GM12878 (cell line): ENCODE measurements at regions not wholly inside any gene's neighbourhood (a gene's known extent, or its start where the extent isn't known, plus 50 kb on each side); places are given as distances from the start of the nearest gene placed in this dataset.

Experiments used
- ATAC-seq: fragments of 200-7000 bp; cut with Tn5 transposase; 3 replicates; pipeline ENCODE4 v1.9.1; 2020; ENCODE audit warnings: mild to moderate bottlenecking, moderate library complexity
- BruUV-seq: library from RNA; stranded (reverse); fragments of 400-500 nt; replicated peaks from 2 replicates; lab custom pipeline; 2021; lab: Mats Ljungman, UMichigan
- CTCF ChIA-PET: fragments of 300-600 bp; sonication (Branson Sonifier 250); formaldehyde crosslinking; extraction: SDS; loops from one replicate; lab custom pipeline; 2021; ENCODE audit warnings: inconsistent platforms; lab: Yijun Ruan, JAX
- POLR2A ChIA-PET: fragments of 350-600 bp; formaldehyde crosslinking; extraction: SDS; loops from one replicate; lab custom pipeline; 2021; ENCODE audit warnings: inconsistent platforms; lab: Charles Lee
- RAD21 ChIA-PET: fragments of 300-600 bp; sonication (Branson Sonifier 250); formaldehyde crosslinking; loops from one replicate; lab custom pipeline; 2023; ENCODE audit warnings: antibody characterized with exemption; ENCODE audit not compliant: unreplicated experiment; lab: Charles Lee
- SMC1A ChIA-PET: fragments of 300-600 bp; sonication (Branson Sonifier 250); formaldehyde crosslinking; loops from one replicate; lab custom pipeline; 2023; ENCODE audit not compliant: unreplicated experiment, uncharacterized antibody; lab: Charles Lee
- DNase-seq: peaks from one replicate; pipeline ENCODE4 v3.0.0-alpha.2; 2011; ENCODE audit warnings: low read depth, low spot score
- FAIRE-seq: peaks from 3 replicates; lab custom pipeline; 2011; peaks lifted over from hg19 to GRCh38; lab: Jason Lieb, UNC
- H2AFZ ChIP-seq: 2 replicates; pipeline ENCODE4 v1.6.0; 2011; ENCODE audit warnings: low read depth, low read length, control low read depth; ENCODE audit not compliant: control insufficient read depth
- H3K27ac ChIP-seq: 2 replicates; pipeline ENCODE4 v1.5.1; 2011; ENCODE audit warnings: control low read depth; ENCODE audit not compliant: control insufficient read depth, insufficient read depth
- H3K27me3 ChIP-seq, 2 experiments: replicated peaks in 1 of 2; 2 replicates each; pipeline versions ENCODE4 v1.6.0 to v1.6.1; 2011; ENCODE audit warnings: low read length in 1 of 2; ENCODE audit not compliant: control insufficient read depth in 2 of 2, insufficient read depth in 2 of 2
- H3K36me3 ChIP-seq, 2 experiments: 2 replicates each; pipeline ENCODE4 v1.5.1; 2011; ENCODE audit warnings: low read length in 1 of 2; ENCODE audit not compliant: control insufficient read depth in 2 of 2, insufficient read depth in 2 of 2
- H3K4me1 ChIP-seq: 2 replicates; pipeline ENCODE4 v1.6.1; 2011; ENCODE audit warnings: mild to moderate bottlenecking, low read length, moderate library complexity, mixed read lengths; ENCODE audit not compliant: control insufficient read depth, insufficient read depth
- H3K4me2 ChIP-seq: 2 replicates; pipeline ENCODE4 v1.6.0; 2011; ENCODE audit warnings: control low read depth; ENCODE audit not compliant: control insufficient read depth, insufficient read depth
- H3K4me3 ChIP-seq: fragments of 200-600 bp; sonication (generic); 2 replicates; pipeline ENCODE4 v1.5.1; 2016
- H3K79me2 ChIP-seq: 2 replicates; pipeline ENCODE4 v1.6.0; 2011; ENCODE audit warnings: low read length; ENCODE audit not compliant: control insufficient read depth, insufficient read depth
- H3K9ac ChIP-seq: 2 replicates; pipeline ENCODE4 v1.8.0; 2011; ENCODE audit warnings: low read length, control low read depth, mixed read lengths; ENCODE audit not compliant: control insufficient read depth, insufficient read depth
- H3K9me3 ChIP-seq: replicated peaks from 3 replicates; pipeline ENCODE4 v1.5.1; 2011; ENCODE audit warnings: mild to moderate bottlenecking, low read length; ENCODE audit not compliant: control insufficient read depth, insufficient read depth
- H4K20me1 ChIP-seq: 2 replicates; pipeline ENCODE4 v1.6.0; 2011; ENCODE audit not compliant: control insufficient read depth, insufficient read depth
- BCL11A ChIP-seq: IDR thresholded peaks from 2 replicates; pipeline ENCODE4 v1.6.1; 2011; ENCODE audit warnings: low read depth, low read length
- CEBPB ChIP-seq, 2 experiments: fragments of 150-350 bp in 1 of 2; IDR thresholded peaks; 2 replicates each; pipeline ENCODE4 v1.6.1; 2012 to 2014; ENCODE audit warnings: low read depth in 2 of 2, low read length in 2 of 2, borderline replicate concordance in 1 of 2, inconsistent platforms in 1 of 2
- CREB1 ChIP-seq: IDR thresholded peaks from 2 replicates; pipeline ENCODE4 v1.6.1; 2012; ENCODE audit warnings: low read depth, mild to moderate bottlenecking, inconsistent platforms
- FOXM1 ChIP-seq: IDR thresholded peaks from 2 replicates; pipeline ENCODE4 v1.6.1; 2012; ENCODE audit warnings: low read depth, mild to moderate bottlenecking, inconsistent platforms, low read length, moderate library complexity
- HDGF ChIP-seq: fragments of 450-650 bp; IDR thresholded peaks from 2 replicates; pipeline ENCODE4 v1.6.1; 2016; ENCODE audit warnings: antibody characterized with exemption
- SP1 ChIP-seq: IDR thresholded peaks from one replicate; pipeline ENCODE4 v1.6.1; 2011; ENCODE audit warnings: low read depth, low read length
- STAT3 ChIP-seq: IDR thresholded peaks from 2 replicates; pipeline ENCODE4 v1.6.1; 2011; ENCODE audit warnings: low read depth, low read length, improper control_type of control experiment
- TARDBP ChIP-seq: IDR thresholded peaks from 2 replicates; pipeline ENCODE4 v1.6.1; 2016; ENCODE audit warnings: borderline replicate concordance
- TCF3 ChIP-seq: IDR thresholded peaks from 2 replicates; pipeline ENCODE4 v1.6.1; 2012; ENCODE audit warnings: low read depth, mild to moderate bottlenecking, low read length, borderline replicate concordance; ENCODE audit not compliant: insufficient read depth
- ZZZ3 ChIP-seq: IDR thresholded peaks from 2 replicates; pipeline ENCODE4 v1.6.1; 2011; ENCODE audit warnings: low read depth; ENCODE audit not compliant: control insufficient read depth, insufficient read length
- WGBS: methylation state at CpG from one replicate; pipeline ENCODE4 v1.1.6; 2016; ENCODE audit warnings: low lambda C conversion rate; ENCODE audit not compliant: insufficient replicate concordance, insufficient coverage; ENCODE audit errors: missing lambda C conversion rate; 5-methylcytosine and 5-hydroxymethylcytosine counted together
- in situ Hi-C: fragments of 300-500 bp; cut with MboI; formaldehyde crosslinking; loops from 9 replicates; pipeline ENCODE4 v1.14.3; 2018; ENCODE audit warnings: mixed read lengths
- intact Hi-C: fragments of 100-400 bp; cut with micrococcal nuclease; formaldehyde crosslinking; loops from one replicate; pipeline ENCODE4 v1.14.2; 2022; ENCODE audit not compliant: unreplicated experiment
- TF ChIP-seq, protein P1 (sequence below): fragments of 450-650 bp; IDR thresholded peaks from 2 replicates; pipeline ENCODE4 v1.6.1; 2017; ENCODE audit warnings: low read depth, mild to moderate bottlenecking, moderate library complexity
- TF ChIP-seq, protein P2 (sequence below): IDR thresholded peaks from 2 replicates; pipeline ENCODE4 v1.6.1; 2012; ENCODE audit warnings: mild to moderate bottlenecking, low read depth, low read length

DNA sequence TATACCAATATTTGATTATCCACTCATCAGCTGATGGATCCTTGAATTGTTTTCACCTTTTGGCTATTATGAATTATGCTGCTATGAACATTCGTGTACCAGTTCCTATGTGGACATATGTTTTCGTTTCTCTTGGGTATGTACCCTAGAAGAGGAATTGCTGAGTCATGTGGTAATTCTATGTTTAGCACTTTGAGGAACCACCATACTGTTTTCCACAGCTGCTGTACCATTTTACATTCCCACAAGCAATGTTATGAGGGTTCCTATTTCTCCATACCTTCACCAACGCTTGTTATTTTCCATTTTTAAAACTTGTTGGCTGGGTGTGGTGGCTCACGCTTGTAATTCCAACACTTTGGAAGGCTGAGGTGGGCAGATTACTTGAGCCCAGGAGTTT, 62.9 kb downstream of the RPLP1 start:
- H3K9ac ChIP-seq = no peak overlapping the region
- no peaks in the 10 kb centered on the region for H3K79me2 ChIP-seq
- no peak overlapping the region for H2AFZ ChIP-seq
- no peaks in the 10 kb centered on the region for H3K9me3 ChIP-seq
- no peak overlapping the region for H3K27ac ChIP-seq
- in situ Hi-C loops (no loop called here), intact Hi-C loops (no loop called here)
- no peak overlapping the region for H3K4me2 ChIP-seq
- 20% methylated on average over 4 of the region's 4 CpGs for WGBS
- SMC1A ChIA-PET = no interaction called here
- no peak for DNase-seq
- CTCF ChIA-PET = no interaction called here
- H3K4me3 ChIP-seq = no peak overlapping the region
- no peak for ATAC-seq
- H3K4me1 ChIP-seq = no peaks in the 10 kb centered on the region
- POLR2A ChIA-PET = no interaction called here
- H3K36me3 ChIP-seq = no peaks in the 10 kb centered on the region
- BruUV-seq = no TSS peak
- FAIRE-seq = no peak
- H4K20me1 ChIP-seq = no peaks in the 10 kb centered on the region
- RAD21 ChIA-PET = no interaction called here
- TF ChIP-seq, protein P1, sequence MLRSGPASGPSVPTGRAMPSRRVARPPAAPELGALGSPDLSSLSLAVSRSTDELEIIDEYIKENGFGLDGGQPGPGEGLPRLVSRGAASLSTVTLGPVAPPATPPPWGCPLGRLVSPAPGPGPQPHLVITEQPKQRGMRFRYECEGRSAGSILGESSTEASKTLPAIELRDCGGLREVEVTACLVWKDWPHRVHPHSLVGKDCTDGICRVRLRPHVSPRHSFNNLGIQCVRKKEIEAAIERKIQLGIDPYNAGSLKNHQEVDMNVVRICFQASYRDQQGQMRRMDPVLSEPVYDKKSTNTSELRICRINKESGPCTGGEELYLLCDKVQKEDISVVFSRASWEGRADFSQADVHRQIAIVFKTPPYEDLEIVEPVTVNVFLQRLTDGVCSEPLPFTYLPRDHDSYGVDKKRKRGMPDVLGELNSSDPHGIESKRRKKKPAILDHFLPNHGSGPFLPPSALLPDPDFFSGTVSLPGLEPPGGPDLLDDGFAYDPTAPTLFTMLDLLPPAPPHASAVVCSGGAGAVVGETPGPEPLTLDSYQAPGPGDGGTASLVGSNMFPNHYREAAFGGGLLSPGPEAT = no peak
- TF ChIP-seq, protein P2, sequence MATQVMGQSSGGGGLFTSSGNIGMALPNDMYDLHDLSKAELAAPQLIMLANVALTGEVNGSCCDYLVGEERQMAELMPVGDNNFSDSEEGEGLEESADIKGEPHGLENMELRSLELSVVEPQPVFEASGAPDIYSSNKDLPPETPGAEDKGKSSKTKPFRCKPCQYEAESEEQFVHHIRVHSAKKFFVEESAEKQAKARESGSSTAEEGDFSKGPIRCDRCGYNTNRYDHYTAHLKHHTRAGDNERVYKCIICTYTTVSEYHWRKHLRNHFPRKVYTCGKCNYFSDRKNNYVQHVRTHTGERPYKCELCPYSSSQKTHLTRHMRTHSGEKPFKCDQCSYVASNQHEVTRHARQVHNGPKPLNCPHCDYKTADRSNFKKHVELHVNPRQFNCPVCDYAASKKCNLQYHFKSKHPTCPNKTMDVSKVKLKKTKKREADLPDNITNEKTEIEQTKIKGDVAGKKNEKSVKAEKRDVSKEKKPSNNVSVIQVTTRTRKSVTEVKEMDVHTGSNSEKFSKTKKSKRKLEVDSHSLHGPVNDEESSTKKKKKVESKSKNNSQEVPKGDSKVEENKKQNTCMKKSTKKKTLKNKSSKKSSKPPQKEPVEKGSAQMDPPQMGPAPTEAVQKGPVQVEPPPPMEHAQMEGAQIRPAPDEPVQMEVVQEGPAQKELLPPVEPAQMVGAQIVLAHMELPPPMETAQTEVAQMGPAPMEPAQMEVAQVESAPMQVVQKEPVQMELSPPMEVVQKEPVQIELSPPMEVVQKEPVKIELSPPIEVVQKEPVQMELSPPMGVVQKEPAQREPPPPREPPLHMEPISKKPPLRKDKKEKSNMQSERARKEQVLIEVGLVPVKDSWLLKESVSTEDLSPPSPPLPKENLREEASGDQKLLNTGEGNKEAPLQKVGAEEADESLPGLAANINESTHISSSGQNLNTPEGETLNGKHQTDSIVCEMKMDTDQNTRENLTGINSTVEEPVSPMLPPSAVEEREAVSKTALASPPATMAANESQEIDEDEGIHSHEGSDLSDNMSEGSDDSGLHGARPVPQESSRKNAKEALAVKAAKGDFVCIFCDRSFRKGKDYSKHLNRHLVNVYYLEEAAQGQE = no peak
- TF ChIP-seq TCF3 (no peak), FOXM1 (no peak), CREB1 (no peak), TARDBP (no peak), BCL11A (no peak), ZZZ3 (no peak), HDGF (no peak), CEBPB (IDR thresholded peaks at IDR 0.05; ENCODE audit: borderline replicate concordance in 1 of 2, low read depth in 2 of 2, low read length in 2 of 2) (no peak), STAT3 (no peak), SP1 (no peak)
- H3K27me3 ChIP-seq = peaks cover 0 to 5% of the 10 kb centered on the region in 2 experiments; a peak in 2 of 4 replicates
